Urinary bladder (tissue), 3 donors: ENCODE measurements at regions not wholly inside any gene's neighbourhood (a gene's known extent, or its start where the extent isn't known, plus 50 kb on each side); places are given as distances from the start of the nearest gene placed in this dataset.

ENCODE experiments used
- DNase-seq: peaks from one replicate; pipeline ENCODE4 v3.0.0-alpha.2; 2015; ENCODE audit errors: extremely low spot score
- H3K27ac ChIP-seq: one replicate; pipeline ENCODE4 v1.5.1; 2013; ENCODE audit warnings: low read depth, mild to moderate bottlenecking, moderate library complexity
- H3K36me3 ChIP-seq: one replicate; pipeline ENCODE4 v1.6.1; 2013; ENCODE audit warnings: mild to moderate bottlenecking, moderate library complexity; ENCODE audit not compliant: insufficient read depth
- H3K4me1 ChIP-seq: one replicate; pipeline ENCODE4 v1.6.1; 2013; ENCODE audit warnings: mild to moderate bottlenecking, moderate library complexity; ENCODE audit not compliant: insufficient read depth
- H3K4me3 ChIP-seq: one replicate; pipeline ENCODE4 v1.5.1; 2013; ENCODE audit warnings: low read depth, low read length
- WGBS: extraction: QIAGEN DNeasy Blood & Tissue Kit; methylation state at CpG from one replicate; pipeline ENCODE4 v1.1.7; 2013; 5-methylcytosine and 5-hydroxymethylcytosine counted together
- donor health status: healthy with polysubstance abuse.
- donor health status: healthy.

DNA sequence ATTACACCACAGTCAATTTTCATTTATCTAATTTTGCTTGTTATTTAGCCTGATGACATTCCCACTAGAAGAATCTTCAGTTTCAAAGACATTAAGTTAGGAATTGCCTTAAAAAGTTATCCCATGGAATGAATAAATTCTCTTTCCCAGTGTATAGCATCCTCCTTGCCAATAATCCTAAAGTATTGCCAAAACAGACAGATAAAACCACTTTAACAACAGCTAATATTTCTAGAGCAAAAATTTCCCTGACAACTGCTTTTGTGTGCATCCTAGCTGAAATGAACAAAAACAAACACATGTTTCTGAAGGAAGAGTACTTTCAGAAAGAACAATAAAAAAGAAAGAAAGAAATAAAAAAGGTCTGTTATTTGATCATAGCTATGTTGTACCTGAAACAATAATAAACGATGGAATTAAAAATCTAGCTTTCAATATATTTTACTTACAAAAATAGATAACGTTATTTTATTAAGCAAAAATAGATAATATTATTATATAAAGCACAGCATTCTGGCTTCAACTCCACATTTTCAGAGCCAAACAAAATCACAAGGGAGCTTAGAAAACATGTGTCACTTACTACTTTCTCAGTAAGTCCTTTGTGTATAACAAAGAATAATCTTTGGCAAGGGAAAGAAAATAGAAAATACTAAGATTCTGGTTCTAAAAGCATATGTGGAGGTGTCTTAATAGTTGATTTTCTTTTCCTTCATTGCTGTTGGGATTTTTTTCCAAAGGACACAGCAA is 939.0 kb upstream of the CRIM1 start:
- Histone ChIP-seq H3K4me3 (no peak overlapping the region), H3K4me1 (no peaks in the 10 kb centered on the region), H3K36me3 (no peaks in the 10 kb centered on the region), H3K27ac (no peak overlapping the region)
- 24% methylated on average over 2 of the region's 2 CpGs for WGBS
- peak; percentile 2 for DNase-seq

DNA sequence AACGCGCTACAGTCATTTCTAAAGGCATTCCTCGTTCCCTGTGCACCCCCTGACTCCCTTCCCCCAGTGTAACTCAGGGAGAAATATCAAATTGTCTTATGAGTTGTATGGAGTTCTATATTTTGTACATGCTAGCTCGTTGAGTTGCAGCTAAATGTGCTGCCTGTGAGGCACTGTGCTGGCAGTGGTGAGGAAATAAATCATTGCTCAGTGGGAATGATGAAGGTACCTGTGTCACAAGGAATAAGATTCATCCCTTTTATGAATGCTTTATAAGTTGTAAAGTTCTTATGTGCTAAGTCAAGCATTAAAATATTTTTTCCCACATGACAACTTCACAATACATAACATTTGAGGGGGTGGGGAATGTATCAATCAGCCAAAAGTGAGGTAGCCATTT is 939.6 kb upstream of the CRIM1 start:
- Histone ChIP-seq H3K36me3 (no peaks in the 10 kb centered on the region), H3K27ac (no peak overlapping the region), H3K4me3 (no peak overlapping the region), H3K4me1 (no peaks in the 10 kb centered on the region)
- 75% methylated on average over 4 of the region's 4 CpGs for WGBS
- no peak for DNase-seq

DNA sequence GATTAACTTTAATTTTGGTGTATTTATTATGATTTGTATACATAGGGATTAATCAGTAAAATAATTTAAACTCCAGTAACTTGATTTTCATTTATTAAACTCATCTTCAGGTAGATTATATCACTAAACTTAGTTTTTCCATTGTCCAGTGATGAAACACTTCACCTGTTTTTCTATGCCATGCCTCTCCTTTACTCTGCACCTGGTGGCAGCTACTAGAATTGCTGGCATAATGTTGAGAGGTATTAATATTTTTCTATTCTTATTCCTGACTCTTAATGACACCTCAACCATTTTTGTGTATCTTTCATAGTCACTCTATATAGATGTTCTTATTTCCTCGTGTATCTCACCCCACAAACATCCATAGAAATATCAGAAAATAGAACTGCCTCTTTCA is 940.3 kb upstream of the CRIM1 start:
- H3K27ac ChIP-seq: no peak overlapping the region
- WGBS: 85% methylated on average over 1 of the region's 1 CpG

DNA sequence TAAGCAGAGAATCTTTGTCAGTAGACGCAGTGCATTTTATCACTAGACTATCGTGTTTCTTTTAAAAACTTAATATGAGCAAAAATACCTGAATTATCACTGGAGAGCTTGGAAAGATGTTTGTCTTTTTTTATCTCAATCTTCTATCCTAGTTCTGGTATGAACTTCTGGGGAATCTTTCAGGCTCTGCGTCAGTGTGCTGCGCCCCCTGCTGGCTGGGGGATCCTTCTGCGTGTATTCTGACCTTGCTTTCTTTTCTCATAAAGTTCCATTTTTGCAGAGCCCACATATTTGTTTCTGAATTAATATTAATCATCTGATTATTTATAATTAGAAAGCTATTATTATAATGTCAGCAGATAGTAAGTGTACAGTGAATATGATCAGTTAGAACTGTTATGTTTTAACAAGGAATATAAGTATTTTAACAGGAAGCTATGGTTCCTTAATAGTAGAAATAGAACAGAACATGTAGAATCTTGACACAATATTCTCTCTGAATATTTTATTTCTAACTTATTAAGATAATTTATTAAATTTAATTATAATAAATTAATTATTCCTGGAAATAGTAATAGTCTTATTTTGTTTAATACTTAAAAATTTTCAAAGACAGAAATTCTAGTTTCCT is 945.0 kb upstream of the CRIM1 start:
- no peak for DNase-seq
- no peaks in the 10 kb centered on the region for H3K4me1 ChIP-seq
- WGBS: 25% methylated on average over 5 of the region's 5 CpGs
- H3K36me3 ChIP-seq: no peaks in the 10 kb centered on the region
- no peak overlapping the region for H3K4me3 ChIP-seq
- H3K27ac ChIP-seq: no peak overlapping the region

More for the DNA sequence above, 940.3 kb upstream of the CRIM1 start:
- no peaks in the 10 kb centered on the region for H3K4me1 ChIP-seq
- no peak for DNase-seq
- H3K36me3 ChIP-seq: no peaks in the 10 kb centered on the region
- H3K4me3 ChIP-seq: no peak overlapping the region

DNA sequence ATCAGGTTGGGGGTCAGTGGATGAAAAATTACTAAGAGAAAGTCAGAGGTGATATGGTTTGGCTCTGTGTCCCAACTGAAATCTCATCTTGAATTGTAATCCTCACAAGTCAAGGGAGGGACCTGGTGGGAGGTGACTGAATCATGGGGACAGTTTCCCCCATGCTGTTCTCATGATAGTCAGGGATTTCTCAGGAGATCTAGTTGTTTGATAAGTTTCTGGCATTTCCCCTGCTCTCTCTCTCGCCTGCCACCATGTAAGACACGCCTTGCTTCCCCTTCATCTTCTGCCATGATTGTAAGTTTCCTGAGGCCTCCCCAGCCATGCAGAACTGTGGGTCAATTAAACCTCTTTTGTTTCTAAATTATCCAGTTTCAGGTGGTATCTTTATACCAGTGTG is 945.8 kb upstream of the CRIM1 start:
- DNase-seq: no peak
- H3K36me3 ChIP-seq: no peaks in the 10 kb centered on the region
- 94% methylated on average over 2 of the region's 2 CpGs for WGBS
- no peak overlapping the region for H3K27ac ChIP-seq
- no peaks in the 10 kb centered on the region for H3K4me1 ChIP-seq
- no peak overlapping the region for H3K4me3 ChIP-seq

DNA sequence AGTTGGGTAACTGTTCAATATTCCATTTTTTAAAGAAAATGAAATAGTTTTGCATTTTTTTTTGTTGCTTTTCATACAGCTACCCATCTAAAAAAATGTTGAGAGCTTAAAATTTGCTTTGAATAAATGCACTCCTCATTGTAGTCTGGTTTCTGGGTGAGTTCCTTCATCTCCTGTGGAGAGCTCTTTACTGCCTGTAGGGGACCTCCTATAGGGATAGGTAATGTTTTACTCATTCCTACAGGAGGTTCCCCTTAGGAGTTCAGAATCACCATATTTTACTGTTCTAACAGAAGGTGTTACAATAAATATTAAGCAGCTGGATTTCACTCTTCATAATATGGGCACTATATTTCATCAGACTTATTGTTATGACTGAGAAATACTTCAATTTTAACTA is 947.3 kb upstream of the CRIM1 start:
- Histone ChIP-seq H3K36me3 (no peaks in the 10 kb centered on the region), H3K4me3 (no peak overlapping the region)

DNA sequence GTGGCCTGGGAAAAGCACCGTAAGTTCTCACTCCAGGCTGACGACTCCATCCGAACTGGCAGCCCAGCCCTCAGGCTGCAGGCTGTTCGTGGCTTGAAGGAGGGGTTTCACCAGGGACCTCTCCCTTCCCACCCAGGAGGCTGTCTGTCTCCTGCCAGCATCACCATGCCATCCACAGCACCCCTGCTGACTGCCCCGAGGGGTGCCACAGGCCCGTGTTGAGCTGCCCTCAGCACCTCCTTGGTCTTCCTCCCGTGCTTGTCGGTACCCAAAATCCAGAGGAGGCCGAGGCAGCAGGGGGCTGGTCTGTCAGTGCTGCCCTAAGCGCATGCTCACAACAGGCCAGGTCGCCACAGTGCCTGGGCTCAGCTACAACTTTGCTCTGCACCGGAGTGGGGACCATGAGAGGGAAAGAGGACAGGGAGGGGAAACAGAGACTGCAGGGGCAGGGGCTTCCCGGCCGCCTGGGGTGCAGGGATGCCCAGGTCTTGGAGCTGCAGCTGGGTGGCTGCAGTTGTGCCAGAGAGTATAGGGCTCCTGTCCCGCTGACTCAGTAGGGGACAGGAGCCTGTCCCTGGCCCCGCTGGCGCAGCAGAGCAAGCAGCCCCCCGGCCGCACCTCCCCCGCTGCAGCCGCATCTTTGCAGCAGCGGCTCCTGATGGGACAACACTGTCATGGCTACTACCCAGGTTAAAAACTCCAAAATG is 963.7 kb upstream of the CRIM1 start:
- no peak overlapping the region for H3K27ac ChIP-seq
- H3K36me3 ChIP-seq: no peaks in the 10 kb centered on the region
- no peaks in the 10 kb centered on the region for H3K4me1 ChIP-seq
- 95% methylated on average over 22 of the region's 22 CpGs for WGBS
- H3K4me3 ChIP-seq: no peak overlapping the region
- DNase-seq: no peak

More for the DNA sequence above, 947.3 kb upstream of the CRIM1 start:
- no peaks in the 10 kb centered on the region for H3K4me1 ChIP-seq
- no peak for DNase-seq
- no peak overlapping the region for H3K27ac ChIP-seq

DNA sequence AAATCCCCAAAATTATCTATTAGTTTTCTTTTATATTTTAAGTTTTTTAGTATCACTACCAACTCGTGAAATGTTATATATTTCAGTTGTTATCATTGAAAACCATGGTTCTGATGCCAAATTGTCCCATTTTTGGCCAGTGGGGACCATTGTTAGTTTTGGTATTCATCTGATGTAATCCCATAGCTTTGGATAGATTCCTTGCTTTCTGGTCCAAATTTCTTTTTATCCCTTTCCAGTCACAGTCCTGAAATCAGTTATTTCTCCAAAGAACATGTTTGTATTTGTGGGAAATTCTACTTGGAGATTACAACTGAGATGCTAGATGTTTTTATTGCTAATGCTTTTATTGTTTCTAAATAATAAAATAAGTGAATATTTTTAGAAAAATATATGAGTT is 976.8 kb upstream of the CRIM1 start:
- Histone ChIP-seq H3K27ac (no peak overlapping the region), H3K4me1 (no peaks in the 10 kb centered on the region), H3K4me3 (no peak overlapping the region), H3K36me3 (no peaks in the 10 kb centered on the region)
- 43% methylated on average over 1 of the region's 1 CpG for WGBS
- no peak for DNase-seq

DNA sequence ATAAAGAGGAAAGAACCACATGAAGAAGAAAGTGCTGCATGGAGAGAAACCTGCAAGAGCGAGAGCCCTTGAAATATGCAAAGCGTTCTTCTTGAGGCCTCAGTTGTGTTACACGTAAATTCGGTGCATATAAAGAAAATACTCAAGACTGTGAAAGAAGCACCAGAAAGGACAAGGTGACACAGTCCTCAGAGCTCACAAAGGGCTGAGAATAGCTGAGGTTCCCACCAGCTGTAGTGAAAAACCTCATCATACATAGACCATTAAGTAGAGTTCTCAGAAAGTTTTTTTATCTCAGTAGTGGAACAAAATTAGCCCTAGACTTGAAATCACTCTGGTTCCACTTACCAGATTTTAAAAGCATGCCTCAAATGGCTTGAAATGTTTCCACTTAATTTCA is 980.7 kb upstream of the CRIM1 start:
- no peaks in the 10 kb centered on the region for H3K36me3 ChIP-seq
- WGBS: 94% methylated on average over 4 of the region's 4 CpGs

DNA sequence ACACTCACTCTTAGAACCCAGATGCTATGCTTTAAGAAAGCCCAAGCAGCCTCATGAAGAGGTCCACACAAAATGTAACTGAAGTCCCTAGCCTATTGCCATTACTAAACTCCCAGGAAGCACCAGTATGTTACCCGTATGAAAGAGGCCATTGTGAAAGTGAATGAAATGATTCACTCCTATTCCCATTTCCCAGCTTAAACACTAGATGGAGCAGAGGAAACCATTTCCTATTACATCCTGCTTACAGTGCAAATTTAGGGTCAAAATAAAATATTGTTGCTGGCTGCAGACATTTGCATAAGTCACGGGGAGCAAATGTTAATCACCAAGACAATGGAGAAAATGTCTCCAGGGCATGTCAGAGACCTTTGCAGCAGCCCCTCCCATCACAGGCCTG is 989.7 kb upstream of the CRIM1 start:
- 59% methylated on average over 2 of the region's 2 CpGs for WGBS
- no peak for DNase-seq

More for the DNA sequence above, 980.7 kb upstream of the CRIM1 start:
- Histone ChIP-seq H3K27ac (no peak overlapping the region), H3K4me1 (no peaks in the 10 kb centered on the region), H3K4me3 (no peak overlapping the region)
- no peak for DNase-seq

DNA sequence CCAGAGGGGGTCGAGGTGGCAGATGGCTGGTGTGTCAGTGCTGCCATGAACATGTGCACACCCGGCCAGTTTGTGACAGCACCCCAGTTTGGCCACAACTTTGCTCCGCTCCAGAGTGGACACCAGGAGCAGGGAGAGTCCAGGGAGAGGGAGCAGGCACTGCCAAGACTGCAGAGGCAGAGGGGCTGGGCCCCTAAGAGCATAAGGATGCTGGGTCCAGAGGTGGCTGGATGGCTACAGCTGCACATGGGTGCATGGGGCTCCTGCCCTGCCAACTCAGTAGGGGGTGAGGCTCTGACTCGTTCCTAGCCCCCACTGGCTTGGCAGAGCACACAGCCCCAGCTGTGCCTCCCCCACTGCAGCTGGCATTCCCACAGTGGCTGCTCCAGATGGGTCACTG is 999.2 kb upstream of the CRIM1 start:
- no peaks in the 10 kb centered on the region for H3K36me3 ChIP-seq
- no peak overlapping the region for H3K4me3 ChIP-seq
- DNase-seq: no peak
- H3K27ac ChIP-seq: no peak overlapping the region
- no peaks in the 10 kb centered on the region for H3K4me1 ChIP-seq
- 80% methylated on average over 4 of the region's 4 CpGs for WGBS

More for the DNA sequence above, 989.7 kb upstream of the CRIM1 start:
- no peak overlapping the region for H3K4me3 ChIP-seq
- H3K27ac ChIP-seq: no peak overlapping the region
- no peaks in the 10 kb centered on the region for H3K36me3 ChIP-seq
- no peaks in the 10 kb centered on the region for H3K4me1 ChIP-seq

DNA sequence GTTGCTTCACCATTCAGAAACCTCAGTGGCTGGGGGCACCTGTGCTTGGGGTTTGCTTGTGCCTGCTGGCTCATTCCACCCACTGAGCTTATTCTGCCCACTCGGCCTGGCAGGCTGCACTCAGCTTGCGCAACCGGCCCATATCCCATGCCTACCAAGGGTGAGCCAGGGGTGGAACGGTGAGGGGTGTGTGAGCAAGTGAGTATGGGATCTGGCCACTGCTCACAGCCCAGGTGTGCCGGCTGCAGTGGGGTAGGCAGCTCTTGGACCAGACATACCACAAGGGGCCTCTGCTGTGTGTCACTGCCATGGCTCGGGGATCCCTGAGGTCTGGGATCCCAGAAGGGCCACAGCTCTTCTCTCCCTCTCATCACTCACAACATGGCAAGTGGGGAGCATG is 1000.5 kb upstream of the CRIM1 start:
- DNase-seq: no peak
- Histone ChIP-seq H3K4me3 (no peak overlapping the region), H3K36me3 (no peaks in the 10 kb centered on the region), H3K27ac (no peak overlapping the region), H3K4me1 (no peaks in the 10 kb centered on the region)
- 92% methylated on average over 6 of the region's 6 CpGs for WGBS

DNA sequence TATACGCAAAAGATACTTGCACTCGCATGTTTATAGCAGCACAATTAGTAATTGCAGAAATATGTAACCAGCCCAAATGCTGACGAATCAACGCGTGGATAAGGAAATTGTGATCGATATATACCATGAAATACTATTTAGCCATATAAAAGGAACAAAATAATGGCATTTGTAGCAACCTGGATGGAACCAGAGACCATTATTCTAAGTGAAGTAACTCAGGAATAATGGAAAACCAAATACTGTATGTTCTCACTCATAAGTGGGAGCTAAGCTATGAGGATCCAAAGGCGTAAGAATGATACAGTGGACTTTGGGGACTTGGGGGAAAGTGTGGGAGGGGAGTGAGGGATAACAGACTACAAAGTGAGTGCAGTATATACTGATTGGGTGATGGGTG is 1008.0 kb upstream of the CRIM1 start:
- no peak for DNase-seq
- H3K36me3 ChIP-seq: no peaks in the 10 kb centered on the region
- WGBS: 89% methylated on average over 7 of the region's 7 CpGs
- H3K27ac ChIP-seq: no peak overlapping the region
- no peak overlapping the region for H3K4me3 ChIP-seq
- H3K4me1 ChIP-seq: no peaks in the 10 kb centered on the region

DNA sequence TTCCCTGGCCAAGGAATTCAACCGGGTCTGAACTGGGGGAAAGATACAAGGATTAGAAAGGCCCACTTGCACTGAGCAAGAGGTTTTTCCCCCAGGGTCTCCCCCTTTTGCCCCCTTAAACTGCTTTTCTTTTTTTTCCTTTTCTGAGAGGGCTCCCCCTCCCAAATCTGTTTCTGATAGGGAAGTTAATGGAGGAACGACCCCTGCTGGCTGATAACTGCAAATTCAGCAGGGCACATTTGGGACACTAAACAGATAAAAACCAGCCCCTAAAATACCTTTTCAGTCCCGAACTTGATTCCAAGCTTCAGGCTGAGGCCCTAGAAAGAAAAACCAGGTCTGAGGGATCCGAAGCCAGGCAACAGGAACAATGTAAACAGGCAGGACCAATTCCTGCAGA is 1012.4 kb upstream of the CRIM1 start:
- Histone ChIP-seq H3K4me1 (no peaks in the 10 kb centered on the region), H3K27ac (no peak overlapping the region), H3K4me3 (no peak overlapping the region), H3K36me3 (no peaks in the 10 kb centered on the region)
- DNase-seq: no peak
- 69% methylated on average over 4 of the region's 4 CpGs for WGBS
